Stimulated activated CD4-positive, alpha-beta T cell treated with anti-CD3 and anti-CD28 coated beads, Interleukin-2, amount 100 ng/mL, for 48 hours (primary cell): ENCODE measurements at regions not wholly inside any gene's neighbourhood (a gene's known extent, or its start where the extent isn't known, plus 50 kb on each side); places are given as distances from the start of the nearest gene placed in this dataset.
A peak's percentile ranks its signal among the peaks of the same experiment; 100 is the strongest.

Source experiments
- DNase-seq, 2 donors: peaks; one replicate each; pipeline ENCODE4 v3.0.0-alpha.2; 2020

DNA sequence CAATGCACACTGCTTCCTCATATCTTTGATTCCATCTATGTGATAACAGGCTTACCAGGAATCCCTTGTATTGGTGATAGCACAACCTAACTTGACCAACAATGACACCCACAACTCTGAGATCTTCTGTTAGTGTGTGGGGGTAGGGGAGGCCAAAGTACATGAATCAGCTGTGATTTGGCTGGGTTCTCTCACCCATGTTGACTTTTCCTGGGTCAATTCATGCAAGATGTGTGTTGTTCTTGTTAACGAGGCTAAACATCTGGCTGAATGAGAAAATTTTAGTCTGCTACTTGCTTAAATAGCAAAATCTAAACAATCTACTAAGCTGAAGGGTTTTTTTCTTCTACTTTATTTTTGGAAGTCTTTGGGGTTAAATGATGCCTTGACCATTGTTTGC, 341.2 kb upstream of the SLC14A2 start:
- no peak for DNase-seq

DNA sequence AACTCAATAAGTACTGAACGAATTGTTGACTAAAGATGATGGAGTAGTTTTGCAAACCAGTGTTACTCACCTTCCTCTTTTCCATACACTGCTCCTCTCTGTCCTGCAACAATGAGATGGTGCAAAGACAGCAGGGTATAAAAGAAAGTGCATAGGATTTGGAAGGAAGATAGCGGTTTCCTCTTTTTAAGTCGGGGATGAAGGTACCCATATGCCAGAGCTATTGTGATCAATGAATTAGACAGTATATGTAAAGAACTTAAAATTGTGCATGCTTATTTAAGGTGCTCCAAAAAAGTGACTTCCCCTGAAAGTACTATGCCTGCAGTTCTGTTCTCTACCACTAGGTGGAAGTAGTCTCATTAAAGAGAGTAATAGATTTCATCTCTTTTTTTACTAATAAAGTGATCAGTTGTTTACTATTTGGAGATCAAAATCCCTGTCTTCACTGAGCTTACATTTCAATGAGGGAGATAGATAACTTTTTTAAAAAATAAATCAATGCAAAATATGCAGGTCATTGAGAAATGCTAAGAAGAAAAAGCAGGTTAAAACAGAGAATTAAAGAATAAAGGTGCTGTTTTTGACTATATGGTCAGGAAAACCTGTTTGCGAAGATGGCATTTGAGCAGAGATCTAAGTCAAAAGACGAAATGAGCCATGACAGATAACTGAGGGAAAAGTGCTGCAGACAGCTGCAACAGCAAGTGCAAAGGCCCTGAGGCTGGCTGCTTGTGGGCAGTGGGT, 339.7 kb upstream of the SLC14A2 start:
- peak; percentile 6 to 8 for DNase-seq

DNA sequence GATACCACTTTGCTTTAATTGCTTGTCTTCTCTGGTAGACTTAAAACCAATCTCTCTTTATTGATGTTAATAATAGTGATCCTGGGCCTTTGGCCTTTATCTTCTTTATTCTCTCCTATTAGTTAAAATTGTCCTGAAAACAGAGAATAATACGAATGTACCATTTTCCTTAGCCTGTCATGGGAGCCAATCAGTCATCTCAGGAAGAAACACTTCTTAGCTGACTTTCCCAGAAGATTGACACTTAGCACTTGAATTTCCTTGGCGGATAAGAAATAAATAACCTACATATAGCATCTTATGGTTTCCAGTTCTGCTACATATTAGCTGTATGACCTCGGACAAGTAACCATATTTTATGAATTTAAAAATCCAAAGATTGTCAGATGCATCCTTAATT, 338.4 kb upstream of the SLC14A2 start:
- DNase-seq: no peak

DNA sequence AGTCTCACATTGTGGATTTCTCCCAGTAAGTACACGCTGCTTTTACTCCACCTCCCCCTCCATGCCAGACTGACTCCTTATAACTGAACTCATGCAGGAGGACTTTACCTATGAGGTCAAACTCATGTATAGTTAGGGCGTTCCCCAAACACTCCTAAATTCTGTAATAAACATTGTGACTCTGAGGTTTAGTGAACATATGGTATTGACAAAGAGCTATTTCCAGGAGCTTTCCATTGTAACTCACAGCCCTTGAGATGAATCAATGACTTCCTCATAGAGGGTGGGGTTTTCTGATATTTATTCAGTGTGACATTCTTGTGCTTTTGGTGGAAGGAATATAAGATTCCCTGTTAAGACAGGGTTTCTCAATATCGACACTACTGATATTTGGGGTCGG, 337.4 kb upstream of the SLC14A2 start:
- no peak for DNase-seq

DNA sequence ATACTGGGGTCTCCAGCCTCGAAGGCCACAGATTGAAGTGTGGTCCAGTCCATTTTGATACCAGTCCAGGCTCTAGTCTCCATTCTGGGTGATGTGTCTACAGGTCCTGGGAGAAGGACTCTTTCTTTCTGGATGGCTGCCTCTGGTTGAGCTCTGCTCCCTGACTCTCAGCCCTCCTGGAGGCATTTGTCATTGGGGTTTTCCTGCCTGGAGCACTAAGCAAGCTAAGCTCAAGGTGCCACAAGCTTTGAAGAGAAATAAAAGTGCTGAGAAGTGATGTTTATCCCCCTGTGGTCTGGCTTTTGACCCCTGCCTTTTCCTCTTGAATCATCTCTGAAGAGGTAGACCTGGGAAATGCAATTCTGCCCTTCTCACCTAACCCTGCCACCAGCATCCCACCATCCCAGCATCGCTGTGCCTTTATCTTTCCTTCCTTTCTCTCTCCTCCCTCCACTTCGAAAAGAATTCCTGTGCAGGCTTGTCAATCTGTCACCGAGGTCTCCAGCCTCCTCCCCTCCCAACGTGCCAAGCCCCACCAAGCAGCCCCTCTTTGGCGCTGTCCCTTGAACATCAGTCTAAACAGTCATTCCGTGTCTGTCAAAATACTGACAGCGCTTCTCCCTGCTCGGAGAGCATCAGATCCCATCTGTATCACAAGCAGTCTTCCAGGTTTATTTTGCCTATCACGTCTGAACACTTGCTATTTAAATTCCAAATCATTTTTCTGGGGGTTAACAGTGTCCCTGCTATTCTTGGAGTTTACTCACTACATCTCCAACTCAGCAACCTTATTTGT, 334.6 kb upstream of the SLC14A2 start:
- no peak for DNase-seq

DNA sequence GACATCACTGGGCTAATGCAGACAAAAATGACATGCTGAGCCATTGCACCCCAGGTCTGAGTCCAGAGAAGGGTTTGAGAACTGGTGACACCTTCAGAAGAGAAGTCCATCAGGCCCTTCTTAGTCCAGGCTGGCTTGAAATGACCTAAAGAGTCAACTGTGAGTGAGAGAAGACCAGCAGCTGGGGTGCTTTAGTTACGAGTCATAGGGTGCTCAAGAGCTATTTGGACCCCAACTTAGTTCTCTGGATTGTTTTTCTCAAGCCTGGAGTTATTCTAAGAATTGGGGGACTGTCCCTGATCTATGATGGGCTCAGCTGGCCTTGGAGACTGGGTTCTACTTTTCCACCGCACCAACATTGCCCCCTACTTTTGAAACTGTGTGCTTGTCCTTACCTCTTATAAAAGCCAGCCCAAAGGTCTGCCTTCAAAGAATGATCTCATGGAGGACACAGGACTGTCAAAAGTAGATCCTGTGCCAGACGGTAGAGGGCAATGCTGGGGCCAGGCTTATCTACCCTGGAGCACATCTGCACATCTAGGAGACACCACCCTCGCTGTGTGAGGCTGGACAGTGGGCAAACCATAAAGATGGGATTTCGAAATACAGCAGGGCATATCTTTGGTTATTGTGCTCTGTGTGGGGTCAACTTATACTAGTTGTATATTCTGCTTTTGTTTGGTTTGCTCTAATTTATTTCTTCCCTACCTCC, 333.0 kb upstream of the SLC14A2 start:
- no peak for DNase-seq

DNA sequence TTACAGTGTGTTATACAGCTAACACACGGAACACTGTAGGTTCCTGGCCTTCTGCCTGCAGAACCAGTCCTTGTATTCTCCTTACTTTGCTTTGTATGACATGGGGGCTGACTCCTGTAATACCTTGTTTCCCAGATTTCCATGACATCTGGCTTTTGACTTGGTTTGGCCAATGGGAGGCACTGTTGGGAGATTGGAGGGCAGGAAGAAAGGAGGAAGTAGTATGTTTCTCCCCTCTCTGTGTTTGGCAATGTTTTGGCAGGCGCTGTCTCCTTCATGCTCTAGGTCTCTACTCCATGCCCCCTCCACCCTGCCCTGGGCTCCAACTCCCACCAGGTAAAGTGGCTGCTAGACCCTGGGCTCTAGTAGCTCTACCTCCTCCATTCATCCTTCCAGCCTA, 331.1 kb upstream of the SLC14A2 start:
- DNase-seq: no peak

DNA sequence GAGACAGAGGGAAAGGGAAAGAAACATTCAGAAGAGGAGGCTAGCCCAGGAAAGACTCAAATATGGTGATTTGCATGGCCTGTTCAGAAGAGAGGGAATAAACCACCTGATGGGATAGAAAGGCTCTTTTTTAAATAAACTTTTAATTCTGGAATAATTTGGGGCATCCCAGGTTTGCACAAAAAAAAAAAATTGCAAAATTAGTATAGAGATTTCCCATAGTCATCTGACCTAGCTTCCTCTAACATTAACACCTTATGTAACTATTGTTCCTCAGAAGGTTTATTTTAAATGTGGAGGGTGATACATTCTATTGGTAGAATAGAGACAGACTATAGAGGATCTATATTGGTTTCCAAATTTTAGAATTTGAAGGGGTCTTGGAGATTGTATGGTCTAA, 330.4 kb upstream of the SLC14A2 start:
- DNase-seq: no peak

DNA sequence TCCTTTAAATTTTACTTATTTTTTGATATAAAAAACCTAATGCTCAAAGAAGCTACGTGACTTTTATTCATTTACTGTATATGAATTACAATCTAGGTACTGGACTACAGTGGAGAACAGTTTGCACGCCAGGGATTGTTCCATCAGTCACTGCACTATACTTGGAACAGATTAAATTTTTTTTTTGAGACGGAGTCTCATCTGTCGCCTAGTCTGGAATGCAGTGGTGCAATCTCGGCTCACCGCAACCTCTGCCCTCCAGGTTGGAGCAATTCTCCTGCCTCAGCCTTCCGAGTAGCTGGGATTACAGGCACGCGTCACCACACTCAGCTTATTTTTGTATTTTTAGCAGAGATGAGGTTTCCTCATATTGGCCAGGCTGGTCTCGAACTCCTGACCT, 330.0 kb upstream of the SLC14A2 start:
- no peak for DNase-seq

DNA sequence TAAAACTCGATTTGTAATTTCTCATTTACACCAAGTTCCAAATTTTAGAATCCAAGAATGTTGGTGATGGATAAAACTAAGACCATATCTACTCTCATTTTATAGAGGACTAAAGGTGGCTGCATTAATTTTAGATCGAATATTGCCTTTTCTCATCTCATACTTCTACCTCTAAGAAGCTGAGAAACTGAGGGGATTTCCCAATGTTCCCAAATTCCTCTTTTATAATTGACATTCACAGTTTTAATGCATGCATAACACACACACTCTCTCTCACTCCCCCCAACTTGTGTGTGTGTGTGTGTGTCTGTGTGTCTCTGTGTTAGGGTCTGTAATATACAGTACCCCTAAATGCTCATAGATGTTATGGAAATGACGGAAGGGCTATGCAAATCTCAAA, 328.8 kb upstream of the SLC14A2 start:
- no peak for DNase-seq

DNA sequence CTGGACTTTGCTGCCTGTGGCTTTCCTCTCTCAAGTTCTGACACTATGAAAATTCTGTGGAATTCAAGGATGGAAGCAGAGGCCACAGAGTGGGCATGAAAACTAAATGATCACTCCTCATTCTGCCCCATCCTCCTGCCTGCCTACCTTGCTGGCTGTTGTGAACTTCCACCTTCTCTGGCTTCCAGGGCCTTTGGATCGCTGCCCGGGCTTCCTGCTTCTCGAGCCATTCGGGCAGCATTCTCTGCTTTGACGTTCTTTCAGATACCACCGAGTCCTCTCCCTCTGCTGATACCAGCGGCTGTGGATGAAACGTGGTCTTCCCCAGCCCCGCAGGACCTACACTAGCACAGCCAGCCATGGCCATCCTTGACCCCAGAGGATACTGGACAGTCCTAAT, 327.7 kb upstream of the SLC14A2 start:
- DNase-seq: no peak

DNA sequence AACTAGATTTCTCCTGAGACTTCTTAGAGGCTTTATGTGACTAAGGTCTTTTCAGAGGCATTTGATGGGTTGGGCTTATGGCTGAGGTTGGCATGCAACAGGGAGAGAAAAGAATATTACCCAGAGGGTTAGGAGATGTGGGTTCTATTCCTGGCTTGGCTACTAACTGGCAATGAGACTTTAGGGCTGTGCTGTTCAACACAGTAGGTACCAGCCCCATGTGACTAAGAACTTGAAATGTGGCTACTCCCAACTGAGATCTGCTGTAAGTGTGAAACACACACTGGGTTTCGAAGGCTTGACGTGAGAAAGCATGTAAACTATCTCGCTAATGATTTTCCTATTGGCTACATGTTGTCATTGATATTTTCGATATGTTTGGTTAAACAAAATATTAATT, 324.9 kb upstream of the SLC14A2 start:
- DNase-seq: no peak

DNA sequence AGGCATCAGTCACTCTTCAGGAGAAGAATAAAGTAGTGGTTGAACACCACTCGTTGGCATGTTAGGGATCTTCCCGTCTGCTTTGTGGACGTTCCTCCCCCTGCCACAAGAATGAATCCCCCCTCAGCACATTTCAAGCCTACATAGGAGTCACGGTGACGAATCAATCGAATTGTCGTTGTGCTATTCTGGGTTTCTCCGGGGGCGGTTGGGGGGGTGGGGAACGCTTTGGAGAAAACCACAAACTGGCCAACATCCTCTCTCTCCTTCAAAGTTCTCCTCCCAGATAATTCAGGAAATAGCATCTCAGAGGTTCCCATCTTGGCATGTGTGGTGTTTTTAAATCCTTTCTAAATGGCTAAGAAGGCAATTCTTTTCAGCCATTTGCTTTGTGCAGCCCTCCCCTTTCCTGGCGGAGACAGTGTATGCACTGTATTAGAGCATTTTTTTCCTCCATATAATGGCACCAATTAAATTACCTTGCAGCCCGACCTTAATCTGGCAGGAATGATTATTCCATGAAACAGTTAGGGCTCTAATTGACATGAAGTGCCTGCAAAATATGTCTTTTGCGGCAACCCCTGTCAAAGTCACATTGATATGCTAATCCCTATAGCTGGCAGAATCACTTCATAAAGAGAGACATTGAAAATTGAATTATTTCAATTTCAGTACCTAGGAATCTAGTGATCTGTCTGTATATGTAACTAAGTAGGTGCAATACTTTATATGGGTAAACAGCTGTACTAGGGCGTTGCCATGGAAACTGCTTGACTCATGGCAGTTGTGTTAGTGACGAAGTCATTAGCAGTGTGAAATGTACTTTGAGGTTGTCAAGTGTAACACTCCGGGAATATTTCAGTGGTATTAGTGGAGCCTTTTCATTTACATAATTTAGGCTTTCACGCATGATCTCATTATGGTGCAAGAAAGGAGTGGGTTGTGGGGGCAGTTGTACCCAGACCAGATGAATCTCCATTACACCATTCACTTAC, 323.4 kb upstream of the SLC14A2 start:
- DNase-seq: no peak

DNA sequence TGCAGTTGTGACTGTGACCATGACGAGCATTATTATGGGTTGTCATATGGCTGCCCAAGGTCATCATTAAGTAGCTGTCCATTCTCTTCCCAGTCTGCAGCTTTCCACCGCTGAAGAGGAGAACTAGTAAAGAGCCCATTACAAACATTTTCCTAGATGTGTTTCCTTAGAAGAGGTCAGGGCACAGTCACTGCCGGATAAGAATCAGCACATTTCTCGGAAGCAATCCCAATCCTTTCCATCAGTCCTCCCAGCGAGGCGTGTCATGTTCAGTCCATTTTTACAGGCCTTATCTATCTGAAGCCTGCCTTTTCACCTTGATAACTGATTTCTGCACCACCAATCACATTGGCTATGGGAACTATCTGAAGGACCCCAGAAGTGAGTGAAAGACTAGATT, 319.9 kb upstream of the SLC14A2 start:
- no peak for DNase-seq

DNA sequence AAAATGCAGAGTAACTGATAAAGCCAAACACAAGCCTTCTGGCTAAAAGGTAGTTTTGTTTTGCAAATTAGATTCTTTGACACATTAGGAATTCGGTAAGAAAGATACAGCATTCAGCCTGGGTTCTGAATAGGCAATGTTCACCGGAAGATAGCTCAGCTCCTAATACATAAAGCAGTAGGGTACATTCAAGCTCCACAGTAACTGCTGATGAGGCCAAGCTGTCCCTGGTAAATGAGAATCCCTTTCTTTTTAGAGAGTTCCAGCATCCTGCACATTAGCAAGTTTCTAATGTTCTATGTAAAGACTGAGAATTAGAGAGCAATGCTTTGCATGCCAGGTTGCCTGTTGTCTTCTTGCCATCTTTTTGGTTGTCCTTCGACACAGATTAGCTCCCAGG, 316.3 kb upstream of the SLC14A2 start:
- DNase-seq: no peak

DNA sequence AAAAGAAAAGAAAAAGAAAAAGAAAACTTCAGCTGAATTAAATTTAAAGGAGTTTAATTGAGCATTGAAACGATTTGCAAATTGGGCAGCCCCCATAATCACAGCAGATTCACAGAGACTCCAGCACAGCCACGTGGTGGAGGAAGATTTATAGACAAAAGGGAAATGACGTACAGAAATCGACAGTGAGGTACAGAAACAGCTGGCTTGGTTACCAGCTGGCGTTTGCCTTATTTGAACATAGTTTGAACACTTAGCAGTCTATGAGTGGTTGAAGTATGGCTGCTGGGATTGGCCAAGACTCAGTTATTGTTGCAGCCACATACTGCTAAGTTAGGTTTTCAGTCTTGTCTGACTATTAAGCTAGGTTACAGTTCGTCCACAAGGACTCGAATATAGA, 312.2 kb upstream of the SLC14A2 start:
- DNase-seq: no peak

DNA sequence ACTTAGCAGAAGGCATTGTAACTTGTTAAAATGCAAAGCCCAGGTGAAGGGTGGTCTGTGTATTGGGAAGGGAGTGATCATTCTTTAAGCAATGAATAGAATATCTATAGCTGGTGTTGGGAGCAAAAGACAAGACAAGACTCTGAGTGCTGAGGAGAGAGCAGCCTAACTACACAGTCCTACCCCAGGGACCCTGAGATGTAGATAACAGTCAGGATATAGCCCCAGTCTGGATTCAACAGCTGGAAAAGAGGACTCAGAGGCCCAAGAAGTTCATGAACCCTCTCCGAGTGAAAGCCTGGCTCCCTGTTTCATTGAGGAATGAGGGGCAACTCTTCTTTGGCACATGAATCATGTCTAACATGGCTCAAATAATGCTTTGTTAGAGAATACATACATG, 310.7 kb upstream of the SLC14A2 start:
- DNase-seq: no peak

DNA sequence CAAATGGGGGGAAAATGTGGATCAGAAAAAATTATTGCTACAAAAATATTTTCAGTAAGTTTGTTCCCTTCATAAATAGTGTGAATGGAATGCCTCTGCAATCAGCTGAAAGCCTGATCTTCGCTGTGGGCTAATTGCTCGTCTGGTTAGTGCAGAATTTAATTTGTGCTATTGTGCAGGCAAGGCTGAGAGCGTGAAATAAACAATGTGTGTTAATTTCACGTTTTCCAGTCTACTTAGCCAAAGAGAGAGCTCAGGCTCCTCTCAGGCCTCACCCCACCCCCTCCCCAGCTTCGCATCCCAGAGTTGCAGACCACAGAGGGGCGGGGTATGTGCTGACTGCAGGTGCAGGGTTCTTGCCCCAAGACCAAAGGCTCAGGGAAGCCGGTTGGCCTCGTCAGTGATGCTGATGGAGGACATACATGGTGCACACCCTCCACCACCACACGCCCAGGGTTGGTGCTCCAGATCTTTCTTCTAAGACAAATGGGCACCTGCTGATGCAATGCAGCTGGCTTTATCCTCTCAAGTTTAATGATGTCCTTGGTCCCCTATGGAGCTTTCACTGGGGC, 302.6 kb upstream of the SLC14A2 start:
- no peak for DNase-seq

DNA sequence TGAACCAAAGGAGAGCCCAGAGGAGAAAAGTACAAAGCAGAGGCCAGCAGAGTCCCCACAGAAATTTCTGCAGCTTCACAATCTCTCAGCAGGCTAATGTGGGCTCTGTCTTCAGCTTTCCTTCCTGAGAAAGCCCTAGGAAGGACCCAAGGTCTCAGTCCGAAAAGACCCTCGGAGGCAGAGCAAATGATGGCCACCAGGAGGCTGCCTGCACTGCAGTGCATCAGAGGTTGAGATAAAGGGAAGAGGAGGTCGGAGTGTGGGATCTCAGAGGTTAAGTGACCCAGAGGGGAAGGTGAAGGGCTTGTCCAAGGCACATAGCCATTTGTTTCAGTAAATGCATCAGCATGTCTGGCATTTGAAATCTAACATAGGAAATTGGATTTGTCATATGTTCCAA, 299.1 kb upstream of the SLC14A2 start:
- DNase-seq: no peak

DNA sequence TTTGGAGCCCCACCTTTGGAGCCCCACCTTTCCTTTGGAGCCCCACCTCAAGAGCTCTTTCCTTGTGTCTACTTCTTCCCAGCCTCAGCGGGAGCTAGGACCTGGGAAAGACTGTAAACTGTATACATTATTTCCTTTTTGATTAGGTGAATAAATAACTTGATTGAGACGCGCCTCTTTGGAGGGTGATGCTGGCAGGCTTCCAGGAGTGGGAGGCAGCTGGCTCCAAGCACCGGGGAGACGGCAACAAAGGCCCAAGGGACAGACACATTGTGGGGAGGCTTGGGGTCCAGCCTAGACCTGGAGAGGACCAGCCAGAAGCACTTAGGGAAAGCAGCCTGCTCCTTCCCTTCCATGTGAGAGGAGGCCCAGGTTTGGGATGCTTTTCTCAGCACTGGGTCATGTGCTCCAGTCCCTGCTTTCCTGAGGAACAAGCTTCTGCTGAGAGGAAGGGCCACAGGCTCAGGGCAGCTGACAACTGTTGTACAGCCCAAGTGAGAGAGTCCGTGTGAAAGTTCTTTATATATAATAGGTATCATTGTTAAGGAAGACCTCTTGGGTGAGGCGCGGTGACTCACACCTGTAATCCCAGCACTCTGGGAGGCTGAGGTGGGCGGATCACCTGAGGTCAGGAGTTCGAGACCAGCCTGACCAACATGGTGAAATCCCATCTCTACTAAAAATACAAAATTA, 297.2 kb upstream of the SLC14A2 start:
- DNase-seq: no peak

DNA sequence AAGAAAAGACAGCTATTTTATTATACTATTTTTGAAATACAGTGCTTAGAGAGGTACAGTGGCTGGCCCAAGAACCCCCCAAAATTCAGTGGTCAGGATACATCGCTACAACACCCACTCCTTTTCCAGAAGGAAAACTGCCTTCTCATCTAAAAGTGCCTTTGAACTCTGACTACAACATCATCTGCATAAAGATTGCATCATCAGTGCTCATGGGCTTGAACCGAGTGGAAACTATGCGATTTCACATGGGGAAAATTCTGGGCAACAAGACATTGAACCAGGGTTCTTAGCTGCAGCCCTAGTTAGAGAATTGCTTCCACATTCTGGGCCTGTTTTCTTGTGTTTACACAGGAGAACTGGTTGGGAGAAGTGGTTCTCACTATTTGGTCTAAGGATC, 294.6 kb upstream of the SLC14A2 start:
- no peak for DNase-seq

DNA sequence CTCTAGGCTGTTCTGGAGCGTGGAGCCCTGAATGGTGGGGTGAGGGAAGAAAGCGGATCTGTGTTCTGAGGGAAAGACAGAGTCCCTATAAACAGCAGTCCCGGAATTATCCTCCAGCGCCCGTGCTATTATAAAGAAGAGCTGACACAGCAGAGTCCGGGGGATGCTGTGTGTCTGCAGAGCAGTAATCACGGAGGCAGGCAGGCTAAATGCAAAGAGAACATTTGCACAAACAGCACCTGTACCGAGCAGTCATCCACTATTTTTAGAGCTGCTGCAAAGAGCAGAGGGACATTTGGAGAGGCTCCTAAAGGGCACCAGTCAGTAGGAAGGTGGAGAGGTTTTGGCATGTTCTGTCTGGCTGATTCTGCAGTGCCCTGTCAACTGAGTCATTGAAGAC, 293.8 kb upstream of the SLC14A2 start:
- no peak for DNase-seq
